Activated naive CD8-positive, alpha-beta T cell treated with anti-CD3 and anti-CD28 coated beads, Interleukin-2, amount 10 ng/mL, durations not matched to agents 7 days and 5 days (primary cell): ENCODE measurements at regions not wholly inside any gene's neighbourhood (a gene's known extent, or its start where the extent isn't known, plus 50 kb on each side); places are given as distances from the start of the nearest gene placed in this dataset.
A peak's percentile ranks its signal among the peaks of the same experiment; 100 is the strongest.

Experiments used
- ATAC-seq: fragments of 150-1000 bp; cut with Tn5 transposase; one replicate; pipeline ENCODE4 v1.10.0; 2021; ENCODE audit warnings: low read depth, moderate library complexity
- POLR2A ChIA-PET: fragments of 350-600 bp; sonication (Branson Sonifier 250); formaldehyde crosslinking; loops from one replicate; lab custom pipeline; 2021; ENCODE audit warnings: antibody characterized with exemption; lab: Charles Lee
- DNase-seq: peaks from one replicate; pipeline ENCODE4 v3.0.0; 2021
- H3K27ac Mint-ChIP-seq: one replicate; pipeline ENCODE4 v1.8.0; 2022; ENCODE audit warnings: mild to moderate bottlenecking, mixed read lengths
- H3K27me3 Mint-ChIP-seq: one replicate; pipeline ENCODE4 v1.8.0; 2022; ENCODE audit warnings: mild to moderate bottlenecking, moderate library complexity, mixed read lengths
- H3K36me3 Mint-ChIP-seq: one replicate; pipeline ENCODE4 v1.8.0; 2021; ENCODE audit warnings: mild to moderate bottlenecking, mixed read lengths
- H3K4me1 Mint-ChIP-seq: one replicate; pipeline ENCODE4 v1.8.0; 2021; ENCODE audit warnings: mixed read lengths
- H3K4me3 Mint-ChIP-seq: one replicate; pipeline ENCODE4 v1.8.0; 2022; ENCODE audit warnings: mild to moderate bottlenecking, moderate library complexity, mixed read lengths
- H3K9me3 Mint-ChIP-seq: one replicate; pipeline ENCODE4 v1.8.0; 2021; ENCODE audit warnings: mixed read lengths

- ATAC-seq = peak; percentile 67
- Mint-ChIP-seq H3K4me1 (peaks cover 65% of the 10 kb centered on the region), H3K27ac (peak overlapping the region; percentile 97), H3K4me3 (peak overlapping the region; percentile 80), H3K36me3 (peaks cover 15% of the 10 kb centered on the region), H3K9me3 (peaks cover 1% of the 10 kb centered on the region), H3K27me3 (no peaks in the 10 kb centered on the region)
- peak; percentile 71 for DNase-seq
- POLR2A ChIA-PET = interaction anchor here (0.6 to 2.7 kb wide), 15 partner anchors 11 to 574 kb away, joined by 3 to 26 read pairs (median 6); partner anchors contain the start of gene FOXO1
Measured at GRCh38 chr13:40187841-40188591, 478.4 kb downstream of the FOXO1 start.

GRCh38 chr13:40189426-40189825 lies 477.0 kb downstream of the FOXO1 start:
- H3K27me3 Mint-ChIP-seq = no peaks in the 10 kb centered on the region
- peaks cover 2% of the 10 kb centered on the region for H3K9me3 Mint-ChIP-seq
- peak overlapping the region; percentile 80 for H3K4me3 Mint-ChIP-seq
- peak overlapping the region; percentile 97 for H3K27ac Mint-ChIP-seq
- ATAC-seq = peak; percentile 9
- peaks cover 63% of the 10 kb centered on the region for H3K4me1 Mint-ChIP-seq
- POLR2A ChIA-PET = interaction anchor here (0.7 to 3.3 kb wide), 5 partner anchors 8 to 476 kb away, joined by 3 to 28 read pairs (median 6); no protein-coding TSS in a partner anchor
- peaks cover 12% of the 10 kb centered on the region for H3K36me3 Mint-ChIP-seq
- DNase-seq = no peak

- no peak for ATAC-seq
- Mint-ChIP-seq H3K27me3 (no peaks in the 10 kb centered on the region), H3K4me3 (peak overlapping the region; percentile 80)
Measured at GRCh38 chr13:40189898-40190630, 476.4 kb downstream of the FOXO1 start.

GRCh38 chr13:40190641-40191100 lies 475.8 kb downstream of the FOXO1 start:
- H3K27ac Mint-ChIP-seq = peak overlapping the region; percentile 97
- no peaks in the 10 kb centered on the region for H3K27me3 Mint-ChIP-seq
- ATAC-seq (peak; percentile 32), DNase-seq (peak; percentile 59)
- H3K9me3 Mint-ChIP-seq = peaks cover 2% of the 10 kb centered on the region
- H3K36me3 Mint-ChIP-seq = peaks cover 3% of the 10 kb centered on the region
- POLR2A ChIA-PET = interaction anchor here (0.5 to 3.3 kb wide), 10 partner anchors 11 to 478 kb away, joined by 3 to 28 read pairs (median 4); no protein-coding TSS in a partner anchor
- H3K4me1 Mint-ChIP-seq = peaks cover 58% of the 10 kb centered on the region
- peak overlapping the region; percentile 80 for H3K4me3 Mint-ChIP-seq

More at GRCh38 chr13:40189898-40190630, 476.4 kb downstream of the FOXO1 start:
- POLR2A ChIA-PET = interaction anchor here (0.5 to 3.3 kb wide), 11 partner anchors 9 to 479 kb away, joined by 3 to 28 read pairs (median 4); no protein-coding TSS in a partner anchor
- H3K4me1 Mint-ChIP-seq = peaks cover 63% of the 10 kb centered on the region
- peak; percentile 42 for DNase-seq
- peaks cover 2% of the 10 kb centered on the region for H3K9me3 Mint-ChIP-seq
- H3K27ac Mint-ChIP-seq = peak overlapping the region; percentile 97
- H3K36me3 Mint-ChIP-seq = peaks cover 8% of the 10 kb centered on the region

- ATAC-seq (no peak), DNase-seq (no peak)
- Mint-ChIP-seq H3K4me1 (peaks cover 53% of the 10 kb centered on the region), H3K36me3 (peaks cover 3% of the 10 kb centered on the region), H3K4me3 (peak overlapping the region; percentile 80), H3K9me3 (peaks cover 2% of the 10 kb centered on the region), H3K27me3 (no peaks in the 10 kb centered on the region), H3K27ac (peak overlapping the region; percentile 97)
- POLR2A ChIA-PET = interaction anchor here (0.6 to 3.3 kb wide), 7 partner anchors 10 to 474 kb away, joined by 3 to 28 read pairs (median 4); no protein-coding TSS in a partner anchor
Measured at GRCh38 chr13:40191186-40191980, 475.1 kb downstream of the FOXO1 start.

GRCh38 chr13:40192452-40192851 lies 474.0 kb downstream of the FOXO1 start:
- Mint-ChIP-seq H3K36me3 (peaks cover 3% of the 10 kb centered on the region), H3K9me3 (peaks cover 2% of the 10 kb centered on the region), H3K4me3 (no peak overlapping the region), H3K4me1 (peaks cover 44% of the 10 kb centered on the region), H3K27ac (no peak overlapping the region), H3K27me3 (no peaks in the 10 kb centered on the region)
- ATAC-seq (no peak), DNase-seq (no peak)
- POLR2A ChIA-PET = no interaction called here

GRCh38 chr13:40192858-40193257 lies 473.6 kb downstream of the FOXO1 start:
- H3K4me1 Mint-ChIP-seq = peaks cover 40% of the 10 kb centered on the region
- DNase-seq (no peak), ATAC-seq (no peak)
- H3K4me3 Mint-ChIP-seq = no peak overlapping the region
- H3K9me3 Mint-ChIP-seq = peaks cover 2% of the 10 kb centered on the region
- POLR2A ChIA-PET = no interaction called here
- H3K36me3 Mint-ChIP-seq = peaks cover 3% of the 10 kb centered on the region
- no peaks in the 10 kb centered on the region for H3K27me3 Mint-ChIP-seq
- no peak overlapping the region for H3K27ac Mint-ChIP-seq

- POLR2A ChIA-PET = no interaction called here
- Mint-ChIP-seq H3K36me3 (peaks cover 3% of the 10 kb centered on the region), H3K4me1 (peaks cover 37% of the 10 kb centered on the region), H3K27ac (no peak overlapping the region), H3K4me3 (no peak overlapping the region), H3K27me3 (no peaks in the 10 kb centered on the region), H3K9me3 (peaks cover 2% of the 10 kb centered on the region)
- DNase-seq (no peak), ATAC-seq (no peak)
Measured at GRCh38 chr13:40193286-40194223, 472.9 kb downstream of the FOXO1 start.

GRCh38 chr13:40194224-40194806 lies 472.1 kb downstream of the FOXO1 start:
- H3K4me3 Mint-ChIP-seq = no peak overlapping the region
- H3K27me3 Mint-ChIP-seq = no peaks in the 10 kb centered on the region
- peaks cover 5% of the 10 kb centered on the region for H3K9me3 Mint-ChIP-seq
- H3K4me1 Mint-ChIP-seq = peaks cover 30% of the 10 kb centered on the region
- POLR2A ChIA-PET = interaction anchor here (1.2 to 1.3 kb wide), 2 partner anchors 12 to 470 kb away, joined by 4 to 7 read pairs; no protein-coding TSS in a partner anchor
- DNase-seq (no peak), ATAC-seq (no peak)
- H3K27ac Mint-ChIP-seq = no peak overlapping the region
- peaks cover 8% of the 10 kb centered on the region for H3K36me3 Mint-ChIP-seq

- Mint-ChIP-seq H3K27me3 (no peaks in the 10 kb centered on the region), H3K9me3 (peaks cover 8% of the 10 kb centered on the region), H3K27ac (no peak overlapping the region), H3K4me1 (peaks cover 5% of the 10 kb centered on the region), H3K4me3 (no peak overlapping the region), H3K36me3 (peaks cover 8% of the 10 kb centered on the region)
- POLR2A ChIA-PET = no interaction called here
- DNase-seq (no peak), ATAC-seq (no peak)
Measured at GRCh38 chr13:40197049-40197448, 469.4 kb downstream of the FOXO1 start.

GRCh38 chr13:40197936-40198595 lies 468.4 kb downstream of the FOXO1 start:
- no peak overlapping the region for H3K4me3 Mint-ChIP-seq
- peaks cover 9% of the 10 kb centered on the region for H3K9me3 Mint-ChIP-seq
- ATAC-seq = no peak
- no peak for DNase-seq
- H3K36me3 Mint-ChIP-seq = peaks cover 8% of the 10 kb centered on the region
- peaks cover 5% of the 10 kb centered on the region for H3K4me1 Mint-ChIP-seq
- H3K27ac Mint-ChIP-seq = no peak overlapping the region
- H3K27me3 Mint-ChIP-seq = no peaks in the 10 kb centered on the region
- POLR2A ChIA-PET = no interaction called here
